ENCODE measurements at regions not wholly inside any gene's neighbourhood (a gene's known extent, or its start where the extent isn't known, plus 50 kb on each side); places are given as distances from the start of the nearest gene placed in this dataset.

DNA sequence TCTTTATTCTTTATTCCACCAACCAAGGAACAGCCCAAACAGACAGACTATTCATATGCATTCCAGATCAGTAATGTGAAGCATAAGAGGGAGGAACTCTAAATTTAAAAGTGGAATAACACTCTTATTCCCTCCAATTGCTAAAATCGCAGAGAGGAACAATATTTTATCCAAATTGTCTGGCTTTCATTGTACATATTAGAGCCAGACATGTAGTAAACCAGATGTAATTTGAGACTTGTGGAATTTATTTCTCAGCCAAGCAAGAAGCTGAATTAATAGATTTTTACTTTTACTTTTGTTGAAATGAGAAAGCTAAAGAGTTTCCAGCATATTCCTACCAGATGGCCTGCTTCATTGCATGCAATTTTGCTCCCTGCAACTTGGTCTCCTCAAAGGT is 674.6 kb upstream of the SLIT2 start:
- TF ChIP-seq ZFP3 (CRISPR knock-in tag; IDR thresholded peaks at IDR 0.05) (no peak), ZFP30 (CRISPR knock-in tag; IDR thresholded peaks at IDR 0.05) (no peak), GLIS3 (CRISPR knock-in tag; IDR thresholded peaks at IDR 0.05) (no peak), OSR1 (CRISPR knock-in tag; IDR thresholded peaks at IDR 0.05) (no peak), CSDC2 (CRISPR knock-in tag; IDR thresholded peaks at IDR 0.05) (no peak), ZC3H10 (CRISPR knock-in tag; IDR thresholded peaks at IDR 0.05) (no peak), ZNF70 (CRISPR knock-in tag; IDR thresholded peaks at IDR 0.05) (no peak), RARB (CRISPR knock-in tag; IDR thresholded peaks at IDR 0.05) (no peak), ISL1 (CRISPR knock-in tag; IDR thresholded peaks at IDR 0.05) (no peak), SNAI2 (CRISPR knock-in tag; IDR thresholded peaks at IDR 0.05) (no peak), BACH2 (CRISPR knock-in tag; IDR thresholded peaks at IDR 0.05; ENCODE audit: borderline replicate concordance) (no peak)
- TF ChIP-seq, protein P1, sequence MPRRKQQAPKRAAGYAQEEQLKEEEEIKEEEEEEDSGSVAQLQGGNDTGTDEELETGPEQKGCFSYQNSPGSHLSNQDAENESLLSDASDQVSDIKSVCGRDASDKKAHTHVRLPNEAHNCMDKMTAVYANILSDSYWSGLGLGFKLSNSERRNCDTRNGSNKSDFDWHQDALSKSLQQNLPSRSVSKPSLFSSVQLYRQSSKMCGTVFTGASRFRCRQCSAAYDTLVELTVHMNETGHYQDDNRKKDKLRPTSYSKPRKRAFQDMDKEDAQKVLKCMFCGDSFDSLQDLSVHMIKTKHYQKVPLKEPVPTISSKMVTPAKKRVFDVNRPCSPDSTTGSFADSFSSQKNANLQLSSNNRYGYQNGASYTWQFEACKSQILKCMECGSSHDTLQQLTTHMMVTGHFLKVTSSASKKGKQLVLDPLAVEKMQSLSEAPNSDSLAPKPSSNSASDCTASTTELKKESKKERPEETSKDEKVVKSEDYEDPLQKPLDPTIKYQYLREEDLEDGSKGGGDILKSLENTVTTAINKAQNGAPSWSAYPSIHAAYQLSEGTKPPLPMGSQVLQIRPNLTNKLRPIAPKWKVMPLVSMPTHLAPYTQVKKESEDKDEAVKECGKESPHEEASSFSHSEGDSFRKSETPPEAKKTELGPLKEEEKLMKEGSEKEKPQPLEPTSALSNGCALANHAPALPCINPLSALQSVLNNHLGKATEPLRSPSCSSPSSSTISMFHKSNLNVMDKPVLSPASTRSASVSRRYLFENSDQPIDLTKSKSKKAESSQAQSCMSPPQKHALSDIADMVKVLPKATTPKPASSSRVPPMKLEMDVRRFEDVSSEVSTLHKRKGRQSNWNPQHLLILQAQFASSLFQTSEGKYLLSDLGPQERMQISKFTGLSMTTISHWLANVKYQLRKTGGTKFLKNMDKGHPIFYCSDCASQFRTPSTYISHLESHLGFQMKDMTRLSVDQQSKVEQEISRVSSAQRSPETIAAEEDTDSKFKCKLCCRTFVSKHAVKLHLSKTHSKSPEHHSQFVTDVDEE (CRISPR knock-in tag; IDR thresholded peaks at IDR 0.05) = no peak
- TF ChIP-seq, protein P2, sequence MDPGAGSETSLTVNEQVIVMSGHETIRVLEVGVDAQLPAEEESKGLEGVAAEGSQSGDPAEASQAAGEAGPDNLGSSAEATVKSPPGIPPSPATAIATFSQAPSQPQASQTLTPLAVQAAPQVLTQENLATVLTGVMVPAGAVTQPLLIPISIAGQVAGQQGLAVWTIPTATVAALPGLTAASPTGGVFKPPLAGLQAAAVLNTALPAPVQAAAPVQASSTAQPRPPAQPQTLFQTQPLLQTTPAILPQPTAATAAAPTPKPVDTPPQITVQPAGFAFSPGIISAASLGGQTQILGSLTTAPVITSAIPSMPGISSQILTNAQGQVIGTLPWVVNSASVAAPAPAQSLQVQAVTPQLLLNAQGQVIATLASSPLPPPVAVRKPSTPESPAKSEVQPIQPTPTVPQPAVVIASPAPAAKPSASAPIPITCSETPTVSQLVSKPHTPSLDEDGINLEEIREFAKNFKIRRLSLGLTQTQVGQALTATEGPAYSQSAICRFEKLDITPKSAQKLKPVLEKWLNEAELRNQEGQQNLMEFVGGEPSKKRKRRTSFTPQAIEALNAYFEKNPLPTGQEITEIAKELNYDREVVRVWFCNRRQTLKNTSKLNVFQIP (CRISPR knock-in tag; IDR thresholded peaks at IDR 0.05; ENCODE audit: borderline replicate concordance, low read depth) = no peak
- TF ChIP-seq, protein P3, sequence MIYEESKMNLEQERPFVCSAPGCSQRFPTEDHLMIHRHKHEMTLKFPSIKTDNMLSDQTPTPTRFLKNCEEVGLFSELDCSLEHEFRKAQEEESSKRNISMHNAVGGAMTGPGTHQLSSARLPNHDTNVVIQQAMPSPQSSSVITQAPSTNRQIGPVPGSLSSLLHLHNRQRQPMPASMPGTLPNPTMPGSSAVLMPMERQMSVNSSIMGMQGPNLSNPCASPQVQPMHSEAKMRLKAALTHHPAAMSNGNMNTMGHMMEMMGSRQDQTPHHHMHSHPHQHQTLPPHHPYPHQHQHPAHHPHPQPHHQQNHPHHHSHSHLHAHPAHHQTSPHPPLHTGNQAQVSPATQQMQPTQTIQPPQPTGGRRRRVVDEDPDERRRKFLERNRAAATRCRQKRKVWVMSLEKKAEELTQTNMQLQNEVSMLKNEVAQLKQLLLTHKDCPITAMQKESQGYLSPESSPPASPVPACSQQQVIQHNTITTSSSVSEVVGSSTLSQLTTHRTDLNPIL (CRISPR knock-in tag; IDR thresholded peaks at IDR 0.05; ENCODE audit: low read depth) = no peak
- TF ChIP-seq, protein P4, sequence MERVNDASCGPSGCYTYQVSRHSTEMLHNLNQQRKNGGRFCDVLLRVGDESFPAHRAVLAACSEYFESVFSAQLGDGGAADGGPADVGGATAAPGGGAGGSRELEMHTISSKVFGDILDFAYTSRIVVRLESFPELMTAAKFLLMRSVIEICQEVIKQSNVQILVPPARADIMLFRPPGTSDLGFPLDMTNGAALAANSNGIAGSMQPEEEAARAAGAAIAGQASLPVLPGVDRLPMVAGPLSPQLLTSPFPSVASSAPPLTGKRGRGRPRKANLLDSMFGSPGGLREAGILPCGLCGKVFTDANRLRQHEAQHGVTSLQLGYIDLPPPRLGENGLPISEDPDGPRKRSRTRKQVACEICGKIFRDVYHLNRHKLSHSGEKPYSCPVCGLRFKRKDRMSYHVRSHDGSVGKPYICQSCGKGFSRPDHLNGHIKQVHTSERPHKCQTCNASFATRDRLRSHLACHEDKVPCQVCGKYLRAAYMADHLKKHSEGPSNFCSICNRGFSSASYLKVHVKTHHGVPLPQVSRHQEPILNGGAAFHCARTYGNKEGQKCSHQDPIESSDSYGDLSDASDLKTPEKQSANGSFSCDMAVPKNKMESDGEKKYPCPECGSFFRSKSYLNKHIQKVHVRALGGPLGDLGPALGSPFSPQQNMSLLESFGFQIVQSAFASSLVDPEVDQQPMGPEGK (CRISPR knock-in tag; IDR thresholded peaks at IDR 0.05; ENCODE audit: borderline replicate concordance) = no peak
- peak; percentile 66 for ATAC-seq

DNA sequence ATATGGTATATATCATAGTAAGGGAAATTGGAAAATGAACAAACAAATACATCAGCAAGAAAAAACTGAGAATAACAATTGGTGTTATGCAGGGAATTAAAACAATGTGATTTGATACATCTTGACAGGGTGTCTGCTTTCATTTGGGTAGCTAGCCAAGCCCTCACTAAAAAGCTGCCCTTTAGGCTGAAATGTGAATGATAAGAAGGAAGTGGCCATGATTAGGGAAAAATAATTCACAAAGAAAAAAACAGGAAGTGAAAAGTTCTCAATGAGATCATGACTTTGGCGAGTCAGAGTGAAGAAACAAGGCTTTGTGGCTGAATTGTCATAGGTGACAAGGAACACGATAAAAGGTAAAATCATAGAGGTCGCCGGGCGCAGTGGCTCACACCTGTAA is 675.8 kb upstream of the SLIT2 start:
- no peak for ATAC-seq
- TF ChIP-seq PPARA (CRISPR knock-in tag; IDR thresholded peaks at IDR 0.05; ENCODE audit: borderline replicate concordance) (no peak), ZNF565 (CRISPR knock-in tag; conservative IDR thresholded peaks at IDR 0.05; ENCODE audit: low read depth) (no peak), ZNF8 (CRISPR knock-in tag; IDR thresholded peaks at IDR 0.05) (no peak), ESRRG (CRISPR knock-in tag; IDR thresholded peaks at IDR 0.05) (no peak), TOX (CRISPR knock-in tag; IDR thresholded peaks at IDR 0.05; ENCODE audit: borderline replicate concordance) (no peak), BACH2 (CRISPR knock-in tag; IDR thresholded peaks at IDR 0.05; ENCODE audit: borderline replicate concordance) (no peak), TCF4 (CRISPR knock-in tag; IDR thresholded peaks at IDR 0.05; ENCODE audit: borderline replicate concordance) (no peak), RARB (CRISPR knock-in tag; IDR thresholded peaks at IDR 0.05) (no peak), ZNF70 (CRISPR knock-in tag; IDR thresholded peaks at IDR 0.05) (no peak), CSDC2 (CRISPR knock-in tag; IDR thresholded peaks at IDR 0.05) (no peak), GLIS3 (CRISPR knock-in tag; IDR thresholded peaks at IDR 0.05) (no peak), ISL1 (CRISPR knock-in tag; IDR thresholded peaks at IDR 0.05) (no peak), SNAI2 (CRISPR knock-in tag; IDR thresholded peaks at IDR 0.05) (no peak)
- TF ChIP-seq, protein P3 (CRISPR knock-in tag; IDR thresholded peaks at IDR 0.05; ENCODE audit: low read depth) = no peak
- TF ChIP-seq, protein P2 (CRISPR knock-in tag; IDR thresholded peaks at IDR 0.05; ENCODE audit: borderline replicate concordance, low read depth) = no peak
- TF ChIP-seq, protein P5, sequence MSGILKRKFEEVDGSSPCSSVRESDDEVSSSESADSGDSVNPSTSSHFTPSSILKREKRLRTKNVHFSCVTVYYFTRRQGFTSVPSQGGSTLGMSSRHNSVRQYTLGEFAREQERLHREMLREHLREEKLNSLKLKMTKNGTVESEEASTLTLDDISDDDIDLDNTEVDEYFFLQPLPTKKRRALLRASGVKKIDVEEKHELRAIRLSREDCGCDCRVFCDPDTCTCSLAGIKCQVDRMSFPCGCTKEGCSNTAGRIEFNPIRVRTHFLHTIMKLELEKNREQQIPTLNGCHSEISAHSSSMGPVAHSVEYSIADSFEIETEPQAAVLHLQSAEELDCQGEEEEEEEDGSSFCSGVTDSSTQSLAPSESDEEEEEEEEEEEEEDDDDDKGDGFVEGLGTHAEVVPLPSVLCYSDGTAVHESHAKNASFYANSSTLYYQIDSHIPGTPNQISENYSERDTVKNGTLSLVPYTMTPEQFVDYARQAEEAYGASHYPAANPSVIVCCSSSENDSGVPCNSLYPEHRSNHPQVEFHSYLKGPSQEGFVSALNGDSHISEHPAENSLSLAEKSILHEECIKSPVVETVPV (CRISPR knock-in tag; IDR thresholded peaks at IDR 0.05) = no peak
- TF ChIP-seq, protein P1 (CRISPR knock-in tag; IDR thresholded peaks at IDR 0.05) = no peak
- TF ChIP-seq, protein P4 (CRISPR knock-in tag; IDR thresholded peaks at IDR 0.05; ENCODE audit: borderline replicate concordance) = no peak

All from SK-N-SH treated with all-trans-retinoic acid at 6 μM for 48 hours (cell line).